Mesenchymal stem cell (in vitro differentiated cells and primary cell): ENCODE measurements at regions not wholly inside any gene's neighbourhood (a gene's known extent, or its start where the extent isn't known, plus 50 kb on each side); places are given as distances from the start of the nearest gene placed in this dataset.
A peak's percentile ranks its signal among the peaks of the same experiment; 100 is the strongest.

Experiments used
- DNase-seq: peaks from one replicate; pipeline ENCODE4 v3.0.0-alpha.2; 2013
- H2AFZ ChIP-seq: one replicate; pipeline ENCODE4 v1.6.1; 2013; ENCODE audit warnings: low read depth, mild to moderate bottlenecking, control low read depth, inconsistent platforms, low read length, moderate library complexity
- H2AK5ac ChIP-seq: 2 replicates; pipeline ENCODE4 v1.6.1; 2013; ENCODE audit warnings: low read length, moderate library complexity, mild to moderate bottlenecking, inconsistent platforms; ENCODE audit not compliant: severe bottlenecking
- H2BK120ac ChIP-seq: one replicate; pipeline ENCODE4 v1.6.1; 2013; ENCODE audit warnings: low read depth, mild to moderate bottlenecking, inconsistent platforms, low read length, moderate library complexity
- H2BK12ac ChIP-seq, 2 experiments: one replicate each; pipeline ENCODE4 v1.6.1; 2013; ENCODE audit warnings: inconsistent platforms in 2 of 2, low read length in 2 of 2, mild to moderate bottlenecking in 2 of 2, moderate library complexity in 2 of 2, control low read depth in 1 of 2
- H2BK15ac ChIP-seq: one replicate; pipeline ENCODE4 v1.6.1; 2013; ENCODE audit warnings: mild to moderate bottlenecking, low read depth, inconsistent platforms; ENCODE audit not compliant: poor library complexity, severe bottlenecking
- H2BK5ac ChIP-seq: 2 replicates; pipeline ENCODE4 v1.6.1; 2013; ENCODE audit warnings: low read depth, mild to moderate bottlenecking, low read length, control low read depth, inconsistent platforms; ENCODE audit not compliant: poor library complexity, severe bottlenecking
- H3K14ac ChIP-seq, 2 experiments: one replicate each; pipeline ENCODE4 v1.6.1; 2013; ENCODE audit warnings: inconsistent platforms in 2 of 2, low read length in 2 of 2, control low read depth in 1 of 2, mild to moderate bottlenecking in 1 of 2, moderate library complexity in 1 of 2
- H3K18ac ChIP-seq, 2 experiments: one replicate each; pipeline ENCODE4 v1.6.1; 2013; ENCODE audit warnings: inconsistent platforms in 2 of 2, low read length in 2 of 2, control low read depth in 1 of 2, low read depth in 1 of 2, mild to moderate bottlenecking in 1 of 2
- H3K23ac ChIP-seq, 2 experiments: one replicate each; pipeline ENCODE4 v1.6.1; 2013; ENCODE audit warnings: inconsistent platforms in 2 of 2, low read length in 2 of 2, mild to moderate bottlenecking in 2 of 2, moderate library complexity in 2 of 2, control low read depth in 1 of 2
- H3K27ac ChIP-seq: 2 replicates; pipeline ENCODE4 v1.5.1; 2013; ENCODE audit warnings: mild to moderate bottlenecking, moderate library complexity, low read length, control low read depth, inconsistent platforms; ENCODE audit not compliant: poor library complexity, severe bottlenecking
- H3K27me3 ChIP-seq, 2 experiments: 2 replicates each; pipeline versions ENCODE4 v1.6.1 to v1.7.0; 2013; ENCODE audit warnings: low read length in 2 of 2, mild to moderate bottlenecking in 2 of 2, moderate library complexity in 2 of 2, control low read depth in 1 of 2, inconsistent platforms in 1 of 2; ENCODE audit not compliant: control insufficient read depth in 1 of 2, insufficient read depth in 1 of 2
- H3K36me3 ChIP-seq, 2 experiments: 2 replicates each; pipeline versions ENCODE4 v1.6.1 to v1.7.0; 2013; ENCODE audit warnings: low read length in 2 of 2, control low read depth in 1 of 2, inconsistent platforms in 1 of 2, low read depth in 1 of 2, mild to moderate bottlenecking in 1 of 2; ENCODE audit not compliant: insufficient read depth in 2 of 2, control insufficient read depth in 1 of 2
- H3K4ac ChIP-seq, 2 experiments: one replicate each; pipeline ENCODE4 v1.6.1; 2013; ENCODE audit warnings: inconsistent platforms in 2 of 2, low read length in 2 of 2, mild to moderate bottlenecking in 2 of 2, moderate library complexity in 2 of 2, control low read depth in 1 of 2, low read depth in 1 of 2
- H3K4me1 ChIP-seq: 2 replicates; pipeline ENCODE4 v1.6.1; 2013; ENCODE audit warnings: low read depth, low read length, control low read depth; ENCODE audit not compliant: control insufficient read depth, insufficient read depth
- H3K4me2 ChIP-seq: 2 replicates; pipeline ENCODE4 v1.6.1; 2013; ENCODE audit warnings: low read length, mild to moderate bottlenecking, inconsistent platforms; ENCODE audit not compliant: poor library complexity, severe bottlenecking
- H3K4me3 ChIP-seq, 2 experiments: 2 replicates each; pipeline versions ENCODE4 v1.5.1 to v1.7.0; 2013; ENCODE audit warnings: low read length in 2 of 2, mild to moderate bottlenecking in 2 of 2, control low read depth in 1 of 2, low read depth in 1 of 2; ENCODE audit not compliant: insufficient read depth in 1 of 2
- H3K79me1 ChIP-seq: replicated peaks from 2 replicates; pipeline ENCODE4 v1.6.1; 2013; ENCODE audit warnings: mild to moderate bottlenecking, control low read depth, low read length, inconsistent platforms; ENCODE audit not compliant: poor library complexity, severe bottlenecking
- H3K9ac ChIP-seq: 2 replicates; pipeline ENCODE4 v1.7.0; 2013; ENCODE audit warnings: mild to moderate bottlenecking, low read length, moderate library complexity
- H3K9me3 ChIP-seq: 2 replicates; pipeline ENCODE4 v1.7.0; 2013; ENCODE audit warnings: mild to moderate bottlenecking, low read length; ENCODE audit not compliant: control insufficient read depth
- H4K8ac ChIP-seq: one replicate; pipeline ENCODE4 v1.6.1; 2013; ENCODE audit warnings: inconsistent platforms, mild to moderate bottlenecking, low read length, moderate library complexity
- H4K91ac ChIP-seq: one replicate; pipeline ENCODE4 v1.6.1; 2013; ENCODE audit warnings: mild to moderate bottlenecking, low read length, inconsistent platforms
- WGBS: methylation state at CpG from one replicate; pipeline ENCODE4 v1.1.7; 2013; ENCODE audit warnings: mixed read lengths; 5-methylcytosine and 5-hydroxymethylcytosine counted together

- no peaks in the 10 kb centered on the region for H3K79me1 ChIP-seq
- whole genome bisulfite sequencing, result 82% methylated on average over 3 of the region's 3 CpGs
Observed at GRCh38 chr11:70493089-70493474, 94.8 kb downstream of the CTTN start.

GRCh38 chr11:70493891-70494290 lies 95.6 kb downstream of the CTTN start:
- H3K4me3 ChIP-seq, result no peak overlapping the region

More at GRCh38 chr11:70493089-70493474, 94.8 kb downstream of the CTTN start:
- H3K23ac ChIP-seq, result no peak overlapping the region
- no peak overlapping the region for H4K91ac ChIP-seq
- no peak overlapping the region for H2AFZ ChIP-seq
- H2BK5ac ChIP-seq, result no peak overlapping the region
- no peak overlapping the region for H4K8ac ChIP-seq
- H3K9ac ChIP-seq, result no peak overlapping the region
- H2BK15ac ChIP-seq, result no peak overlapping the region
- H3K14ac ChIP-seq, result no peak overlapping the region
- no peak overlapping the region for H3K4me2 ChIP-seq
- H3K18ac ChIP-seq, result no peak overlapping the region
- no peak for DNase-seq
- H3K4ac ChIP-seq, result no peak overlapping the region
- H2BK12ac ChIP-seq, result no peak overlapping the region
- peaks cover 2 to 14% of the 10 kb centered on the region in 2 experiments for H3K27me3 ChIP-seq
- peaks cover 8% of the 10 kb centered on the region for H3K9me3 ChIP-seq
- no peak overlapping the region for H3K27ac ChIP-seq
- peaks cover 3% of the 10 kb centered on the region for H3K4me1 ChIP-seq
- H2BK120ac ChIP-seq, result no peak overlapping the region
- H3K4me3 ChIP-seq, result no peak overlapping the region
- peaks cover 0 to 3% of the 10 kb centered on the region in 2 experiments for H3K36me3 ChIP-seq
- no peak overlapping the region for H2AK5ac ChIP-seq

GRCh38 chr11:70494559-70495350 lies 96.4 kb downstream of the CTTN start:
- Histone ChIP-seq H2AK5ac (no peak overlapping the region), H3K4me3 (no peak overlapping the region), H2BK120ac (no peak overlapping the region), H3K23ac (no peak overlapping the region), H3K9ac (no peak overlapping the region), H2BK5ac (no peak overlapping the region), H3K4me1 (peaks cover 3% of the 10 kb centered on the region), H3K36me3 (peaks cover 0 to 5% of the 10 kb centered on the region in 2 experiments), H3K27ac (no peak overlapping the region), H3K79me1 (no peaks in the 10 kb centered on the region), H4K91ac (no peak overlapping the region), H3K4ac (no peak overlapping the region), H3K18ac (no peak overlapping the region), H2BK15ac (no peak overlapping the region), H2BK12ac (no peak overlapping the region), H4K8ac (no peak overlapping the region), H3K27me3 (peaks cover 3 to 14% of the 10 kb centered on the region in 2 experiments), H3K4me2 (no peak overlapping the region), H3K14ac (no peak overlapping the region), H3K9me3 (peaks cover 8% of the 10 kb centered on the region), H2AFZ (no peak overlapping the region)
- no peak for DNase-seq
- WGBS, result 83% methylated on average over 15 of the region's 15 CpGs

More at GRCh38 chr11:70493891-70494290, 95.6 kb downstream of the CTTN start:
- Histone ChIP-seq H4K8ac (no peak overlapping the region), H2AK5ac (no peak overlapping the region), H3K18ac (no peak overlapping the region), H3K4me1 (peaks cover 3% of the 10 kb centered on the region), H2AFZ (no peak overlapping the region), H2BK15ac (no peak overlapping the region), H3K9me3 (peaks cover 8% of the 10 kb centered on the region), H3K4me2 (no peak overlapping the region), H3K36me3 (peaks cover 0 to 3% of the 10 kb centered on the region in 2 experiments), H2BK12ac (no peak overlapping the region), H3K27ac (no peak overlapping the region), H2BK120ac (no peak overlapping the region), H4K91ac (no peak overlapping the region), H3K27me3 (peaks cover 3 to 14% of the 10 kb centered on the region in 2 experiments), H3K9ac (no peak overlapping the region), H3K79me1 (no peaks in the 10 kb centered on the region), H3K23ac (no peak overlapping the region), H3K14ac (no peak overlapping the region), H2BK5ac (no peak overlapping the region), H3K4ac (no peak overlapping the region)
- WGBS, result 95% methylated on average over 8 of the region's 8 CpGs
- DNase-seq, result no peak

- no peak overlapping the region for H2BK15ac ChIP-seq
- no peak overlapping the region for H3K23ac ChIP-seq
- DNase-seq, result no peak
- H3K4me2 ChIP-seq, result no peak overlapping the region
- H3K4me3 ChIP-seq, result no peak overlapping the region
- no peak overlapping the region for H2BK120ac ChIP-seq
- no peak overlapping the region for H2AFZ ChIP-seq
- no peak overlapping the region for H2BK5ac ChIP-seq
- no peak overlapping the region for H3K9ac ChIP-seq
- no peaks in the 10 kb centered on the region for H3K79me1 ChIP-seq
- H3K4ac ChIP-seq, result no peak overlapping the region
- peaks cover 3 to 14% of the 10 kb centered on the region in 2 experiments for H3K27me3 ChIP-seq
- no peak overlapping the region for H2BK12ac ChIP-seq
- H3K27ac ChIP-seq, result no peak overlapping the region
- peaks cover 3% of the 10 kb centered on the region for H3K9me3 ChIP-seq
- H3K14ac ChIP-seq, result peak overlapping the region in 1 of 2 experiments; percentile 18
- H3K18ac ChIP-seq, result no peak overlapping the region
- WGBS, result 87% methylated on average over 22 of the region's 22 CpGs
- H3K4me1 ChIP-seq, result peaks cover 5% of the 10 kb centered on the region
- H3K36me3 ChIP-seq, result peaks cover 0 to 11% of the 10 kb centered on the region in 2 experiments
- no peak overlapping the region for H4K91ac ChIP-seq
- no peak overlapping the region for H2AK5ac ChIP-seq
- H4K8ac ChIP-seq, result no peak overlapping the region
Observed at GRCh38 chr11:70495351-70496310, 97.3 kb downstream of the CTTN start.
